NT2/D1 (cell line): ENCODE measurements at regions not wholly inside any gene's neighbourhood (a gene's known extent, or its start where the extent isn't known, plus 50 kb on each side); places are given as distances from the start of the nearest gene placed in this dataset.

Experiments
- DNase-seq: peaks from one replicate; pipeline ENCODE4 v3.0.0-alpha.2; 2011; ENCODE audit warnings: low read depth, low spot score
- H3K27me3 ChIP-seq: 2 replicates; pipeline ENCODE4 v1.6.0; 2011; ENCODE audit warnings: mild to moderate bottlenecking; ENCODE audit not compliant: insufficient read length, insufficient read depth
- H3K36me3 ChIP-seq: 2 replicates; pipeline ENCODE4 v1.6.1; 2011; ENCODE audit warnings: mild to moderate bottlenecking, low read length, mixed read lengths; ENCODE audit not compliant: insufficient read depth, insufficient read length
- H3K4me1 ChIP-seq: 2 replicates; pipeline ENCODE4 v1.5.1; 2011; ENCODE audit not compliant: insufficient read depth, insufficient read length
- H3K4me3 ChIP-seq: 2 replicates; pipeline ENCODE4 v1.5.1; 2011; ENCODE audit warnings: low read depth; ENCODE audit not compliant: insufficient read length
- H3K9ac ChIP-seq: 2 replicates; pipeline ENCODE4 v1.6.0; 2011; ENCODE audit warnings: low read depth; ENCODE audit not compliant: insufficient read length
- H3K9me3 ChIP-seq: 2 replicates; pipeline ENCODE4 v1.5.1; 2011; ENCODE audit warnings: mild to moderate bottlenecking, low read length; ENCODE audit not compliant: insufficient read depth
- SUZ12 ChIP-seq: IDR thresholded peaks from 2 replicates; pipeline ENCODE4 v1.6.1; 2011; ENCODE audit not compliant: insufficient read length, insufficient read depth; ENCODE audit errors: extremely low read depth
- YY1 ChIP-seq: IDR thresholded peaks from 2 replicates; pipeline ENCODE4 v1.6.1; 2011; ENCODE audit not compliant: insufficient read length, insufficient read depth
- ZNF274 ChIP-seq: IDR thresholded peaks from 2 replicates; pipeline ENCODE4 v1.6.1; 2011; ENCODE audit warnings: mild to moderate bottlenecking, low read depth, low read length

GRCh38 chr6:44608175-44608574, 220.7 kb downstream of the CDC5L start:
- H3K27me3 ChIP-seq = no peaks in the 10 kb centered on the region

DNA sequence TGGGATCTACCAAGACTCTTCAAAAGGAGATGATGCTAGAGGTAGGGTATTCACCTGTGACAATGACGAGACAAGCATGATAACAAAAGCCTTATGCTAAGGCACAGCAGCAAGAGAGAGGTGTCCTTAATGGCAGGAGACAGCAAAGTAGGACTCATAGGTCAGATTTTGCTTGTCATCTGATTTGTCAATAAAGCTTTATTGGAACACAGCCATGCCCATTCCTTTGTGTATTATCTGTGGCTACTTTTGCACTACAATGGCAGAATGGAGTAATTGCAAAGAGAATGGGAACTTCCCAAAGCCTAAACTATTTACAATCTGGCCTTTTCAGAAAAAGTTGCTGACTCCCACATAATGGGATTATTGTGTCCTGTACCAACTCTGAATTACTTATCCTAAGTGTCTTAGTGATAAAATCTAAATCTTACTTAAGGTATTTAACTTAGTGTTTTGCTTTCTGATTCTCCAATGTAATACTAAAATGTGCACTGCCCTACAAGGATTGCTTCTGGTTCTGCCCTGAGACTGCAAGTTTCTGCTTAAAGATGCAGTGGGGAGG, 221.6 kb downstream of the CDC5L start:
- no peaks in the 10 kb centered on the region for H3K36me3 ChIP-seq
- no peak overlapping the region for H3K9ac ChIP-seq
- H3K27me3 ChIP-seq = no peaks in the 10 kb centered on the region
- no peak for DNase-seq
- H3K9me3 ChIP-seq = no peaks in the 10 kb centered on the region
- TF ChIP-seq ZNF274 (no peak), SUZ12 (no peak), YY1 (no peak)
- H3K4me3 ChIP-seq = no peak overlapping the region
- peaks cover 4% of the 10 kb centered on the region for H3K4me1 ChIP-seq

More at GRCh38 chr6:44608175-44608574, 220.7 kb downstream of the CDC5L start:
- DNase-seq = no peak
- TF ChIP-seq YY1 (no peak), SUZ12 (no peak), ZNF274 (no peak)
- Histone ChIP-seq H3K36me3 (no peaks in the 10 kb centered on the region), H3K4me3 (no peak overlapping the region), H3K4me1 (peaks cover 4% of the 10 kb centered on the region), H3K9me3 (no peaks in the 10 kb centered on the region), H3K9ac (no peak overlapping the region)

DNA sequence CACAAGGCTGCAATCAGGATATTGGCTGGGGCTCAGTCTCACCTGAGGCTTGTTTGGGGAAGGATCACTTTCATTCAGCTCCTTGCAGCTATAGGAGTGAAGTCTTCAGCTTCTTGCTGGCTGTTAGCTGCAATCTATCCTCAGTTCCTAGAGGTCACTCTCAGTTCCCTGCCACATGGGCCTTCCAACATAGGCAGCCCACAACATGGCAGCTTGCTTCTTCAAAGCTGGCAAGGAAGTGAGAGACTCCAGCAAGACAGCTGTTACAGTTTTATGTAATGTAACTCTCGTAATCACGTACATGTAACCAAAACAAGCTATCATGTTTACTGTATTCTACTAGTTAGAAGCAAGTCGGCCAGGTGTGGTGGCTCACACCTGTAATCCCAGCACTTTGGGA, 226.9 kb downstream of the CDC5L start:
- H3K9ac ChIP-seq = no peak overlapping the region
- no peaks in the 10 kb centered on the region for H3K27me3 ChIP-seq
- H3K4me1 ChIP-seq = peaks cover 2% of the 10 kb centered on the region
- no peak for DNase-seq
- no peaks in the 10 kb centered on the region for H3K9me3 ChIP-seq
- no peaks in the 10 kb centered on the region for H3K36me3 ChIP-seq
- no peak for TF ChIP-seq ZNF274
- TF ChIP-seq SUZ12 = no peak
- TF ChIP-seq YY1 = no peak
- H3K4me3 ChIP-seq = no peak overlapping the region

DNA sequence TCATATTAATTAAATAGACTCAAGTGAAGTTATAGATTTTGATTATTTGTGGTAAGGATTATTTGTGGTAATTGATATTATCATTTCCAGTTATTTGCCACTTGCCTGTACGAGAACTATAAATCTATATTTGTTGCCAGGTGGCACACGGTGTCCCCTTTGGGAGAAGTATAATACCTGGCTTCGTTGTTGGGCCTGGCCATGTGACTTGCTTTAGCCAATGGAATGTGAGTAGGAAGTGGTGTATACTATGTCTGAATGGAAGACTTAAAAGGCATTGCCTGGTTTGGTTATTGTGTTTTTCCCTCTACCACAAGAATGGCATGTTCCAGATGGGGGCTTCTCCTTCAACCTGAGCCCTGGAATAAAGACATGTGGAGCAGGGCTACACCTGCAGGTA, 228.1 kb downstream of the CDC5L start:
- Histone ChIP-seq H3K4me1 (no peaks in the 10 kb centered on the region), H3K4me3 (no peak overlapping the region), H3K36me3 (no peaks in the 10 kb centered on the region), H3K27me3 (no peaks in the 10 kb centered on the region), H3K9ac (no peak overlapping the region), H3K9me3 (no peaks in the 10 kb centered on the region)
- no peak for DNase-seq
- no peak for TF ChIP-seq ZNF274
- TF ChIP-seq YY1 = no peak
- TF ChIP-seq SUZ12 = no peak

DNA sequence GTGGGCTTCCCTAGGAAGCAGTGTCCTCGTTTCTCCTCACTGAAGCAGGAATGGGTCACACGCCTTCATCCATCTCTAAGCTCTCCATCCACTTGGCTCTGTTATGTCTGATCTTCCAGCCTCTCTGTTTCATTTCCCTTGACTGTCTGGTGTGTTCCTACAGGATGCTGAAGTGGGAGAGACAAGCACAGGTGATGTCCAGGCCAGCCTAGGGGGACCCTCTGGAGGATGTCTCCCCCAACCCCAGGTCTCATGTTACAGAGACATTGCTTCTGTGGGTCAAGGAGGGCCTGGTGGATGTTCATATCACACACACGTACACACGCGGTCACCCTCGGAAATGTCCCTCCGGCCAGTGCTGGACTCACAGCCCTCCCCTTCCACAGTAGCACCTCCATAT, 229.9 kb downstream of the CDC5L start:
- Histone ChIP-seq H3K9me3 (no peaks in the 10 kb centered on the region), H3K36me3 (no peaks in the 10 kb centered on the region), H3K4me1 (no peaks in the 10 kb centered on the region), H3K4me3 (no peak overlapping the region), H3K9ac (no peak overlapping the region), H3K27me3 (no peaks in the 10 kb centered on the region)
- no peak for TF ChIP-seq SUZ12
- no peak for TF ChIP-seq YY1
- TF ChIP-seq ZNF274 = no peak
- DNase-seq = no peak

DNA sequence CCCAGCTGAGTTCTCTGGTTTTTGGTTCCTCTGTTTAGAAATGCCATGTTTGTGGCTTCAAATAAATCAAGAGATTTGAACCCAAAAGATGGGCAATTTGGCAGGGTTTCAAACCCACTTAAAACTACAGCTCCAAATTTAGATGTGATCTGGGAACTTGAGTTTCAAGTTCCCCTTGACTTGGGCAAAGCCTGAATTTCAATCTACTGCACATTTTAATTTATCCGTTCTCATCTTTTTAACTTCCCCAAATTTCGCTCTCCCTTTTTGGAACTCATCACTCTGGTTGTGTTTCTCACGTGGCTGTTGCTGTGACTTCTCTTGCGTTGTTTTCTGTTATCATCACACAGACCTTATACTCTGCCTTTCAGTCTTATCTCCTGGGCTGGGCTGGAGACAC, 230.9 kb downstream of the CDC5L start:
- no peak overlapping the region for H3K4me3 ChIP-seq
- DNase-seq = no peak

GRCh38 chr6:44620922-44621321, 233.4 kb downstream of the CDC5L start:
- Histone ChIP-seq H3K9me3 (no peaks in the 10 kb centered on the region), H3K9ac (no peak overlapping the region), H3K27me3 (no peaks in the 10 kb centered on the region), H3K4me1 (no peaks in the 10 kb centered on the region), H3K4me3 (no peak overlapping the region), H3K36me3 (no peaks in the 10 kb centered on the region)
- no peak for TF ChIP-seq YY1
- TF ChIP-seq SUZ12 = no peak
- no peak for TF ChIP-seq ZNF274
- no peak for DNase-seq

More for the DNA sequence above, 230.9 kb downstream of the CDC5L start:
- no peaks in the 10 kb centered on the region for H3K9me3 ChIP-seq
- H3K4me1 ChIP-seq = no peaks in the 10 kb centered on the region
- no peak overlapping the region for H3K9ac ChIP-seq
- no peaks in the 10 kb centered on the region for H3K36me3 ChIP-seq
- no peak for TF ChIP-seq SUZ12
- no peak for TF ChIP-seq ZNF274
- no peak for TF ChIP-seq YY1
- H3K27me3 ChIP-seq = no peaks in the 10 kb centered on the region

GRCh38 chr6:44621846-44622245, 234.3 kb downstream of the CDC5L start:
- no peaks in the 10 kb centered on the region for H3K36me3 ChIP-seq
- no peak overlapping the region for H3K4me3 ChIP-seq
- H3K4me1 ChIP-seq = peaks cover under 1% of the 10 kb centered on the region
- H3K27me3 ChIP-seq = no peaks in the 10 kb centered on the region
- no peaks in the 10 kb centered on the region for H3K9me3 ChIP-seq
- H3K9ac ChIP-seq = no peak overlapping the region
- no peak for TF ChIP-seq YY1
- DNase-seq = no peak
